ENCODE measurements at regions not wholly inside any gene's neighbourhood (a gene's known extent, or its start where the extent isn't known, plus 50 kb on each side); places are given as distances from the start of the nearest gene placed in this dataset.

DNA sequence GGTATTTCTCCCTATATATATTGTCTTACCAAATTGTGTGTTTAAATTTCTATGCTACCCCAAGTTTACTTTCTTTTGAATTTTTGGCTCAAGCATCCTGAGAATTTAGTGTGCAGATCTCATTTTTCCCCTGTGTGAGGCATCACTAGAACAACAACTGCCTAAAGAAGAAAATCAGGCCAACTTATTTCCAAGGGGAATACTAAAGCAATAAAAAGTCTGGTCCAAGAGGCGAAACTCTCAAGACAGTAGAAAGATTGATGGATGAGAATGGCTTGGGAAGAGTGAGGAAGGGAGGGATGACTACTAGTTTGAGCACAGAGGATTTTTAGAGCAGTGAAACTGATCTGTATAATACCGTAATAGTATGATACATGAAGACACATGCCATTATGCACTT, 86.3 kb upstream of the CFAP20DC start:
- no peak overlapping the region for H3K4me3 Mint-ChIP-seq
- POLR2A ChIA-PET = no interaction called here
- WGBS (ENCODE audit: insufficient coverage) = 50% methylated on average over 1 of the region's 2 CpGs

DNA sequence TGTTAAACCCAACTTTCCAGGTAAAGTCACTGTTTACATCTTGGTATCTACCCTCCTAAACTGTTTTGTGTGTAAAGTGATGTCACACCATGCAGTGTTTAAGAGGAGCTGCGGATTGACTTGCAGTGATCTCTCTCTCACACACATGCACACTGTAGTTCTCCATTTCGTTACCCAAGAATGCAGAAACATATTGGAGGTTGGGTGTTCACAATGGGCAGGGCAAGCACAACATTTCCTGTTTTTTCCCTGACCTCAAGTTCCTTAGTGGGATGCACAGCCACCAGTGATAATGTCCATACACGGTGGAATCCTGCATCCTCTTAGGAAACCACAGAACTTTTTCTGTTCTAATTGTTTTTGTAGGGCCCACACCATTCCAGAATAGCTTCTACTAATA, 85.3 kb upstream of the CFAP20DC start:
- ATAC-seq (replicated peaks in 1 of 4) (no peak), DNase-seq (no peak)
- no peak overlapping the region for H3K27ac Mint-ChIP-seq
- H3K36me3 ChIP-seq (ENCODE audit: control insufficient read depth in 2 of 2, extremely low read depth in 1 of 2, insufficient read depth in 1 of 2, low read length in 1 of 2) = no peaks in the 10 kb centered on the region
- peaks cover 0 to 1% of the 10 kb centered on the region in 2 donors for H3K27me3 Mint-ChIP-seq
- H3K27ac ChIP-seq (ENCODE audit: low read length) = no peak overlapping the region
- POLR2A ChIA-PET = no interaction called here
- CTCF ChIA-PET = interaction anchor here in 1 of 2 donors (0.7 kb wide), 1 partner anchor 12 kb away, joined by 3 read pairs; no protein-coding TSS in a partner anchor
- H3K4me3 ChIP-seq (ENCODE audit: control insufficient read depth in 1 of 2, extremely low read depth in 1 of 2, low read length in 1 of 2) = no peak overlapping the region
- H3K36me3 Mint-ChIP-seq = no peaks in the 10 kb centered on the region
- no peak overlapping the region for H3K4me3 Mint-ChIP-seq
- no peaks in the 10 kb centered on the region for H3K9me3 ChIP-seq
- no peaks in the 10 kb centered on the region for H3K9me3 Mint-ChIP-seq
- no peaks in the 10 kb centered on the region for H3K27me3 ChIP-seq (replicated peaks in 1 of 2; ENCODE audit: control insufficient read depth in 2 of 2, extremely low read depth in 1 of 2, insufficient read depth in 2 of 2, low read length in 1 of 2)
- WGBS (ENCODE audit: insufficient coverage) = 20% methylated on average over 1 of the region's 3 CpGs
- no peaks in the 10 kb centered on the region for H3K4me1 Mint-ChIP-seq
- no peaks in the 10 kb centered on the region for H3K4me1 ChIP-seq (ENCODE audit: control insufficient read depth in 1 of 2, extremely low read depth in 1 of 2, insufficient read depth in 2 of 2, low read length in 2 of 2)

More for the DNA sequence above, 86.3 kb upstream of the CFAP20DC start:
- Mint-ChIP-seq H3K27me3 (peaks cover 0 to 1% of the 10 kb centered on the region in 2 donors), H3K36me3 (no peaks in the 10 kb centered on the region), H3K9me3 (no peaks in the 10 kb centered on the region), H3K4me1 (no peaks in the 10 kb centered on the region), H3K27ac (no peak overlapping the region)
- no peaks in the 10 kb centered on the region for H3K4me1 ChIP-seq (ENCODE audit: control insufficient read depth in 1 of 2, extremely low read depth in 1 of 2, insufficient read depth in 2 of 2, low read length in 2 of 2)
- no peaks in the 10 kb centered on the region for H3K9me3 ChIP-seq
- no peaks in the 10 kb centered on the region for H3K27me3 ChIP-seq (replicated peaks in 1 of 2; ENCODE audit: control insufficient read depth in 2 of 2, extremely low read depth in 1 of 2, insufficient read depth in 2 of 2, low read length in 1 of 2)
- H3K27ac ChIP-seq (ENCODE audit: low read length) = no peak overlapping the region
- no peak for DNase-seq
- CTCF ChIA-PET = interaction anchor here in 1 of 2 donors (0.7 kb wide), 1 partner anchor 13 kb away, joined by 3 read pairs; no protein-coding TSS in a partner anchor
- no peak for ATAC-seq (replicated peaks in 1 of 4)
- no peak overlapping the region for H3K4me3 ChIP-seq (ENCODE audit: control insufficient read depth in 1 of 2, extremely low read depth in 1 of 2, low read length in 1 of 2)
- H3K36me3 ChIP-seq (ENCODE audit: control insufficient read depth in 2 of 2, extremely low read depth in 1 of 2, insufficient read depth in 1 of 2, low read length in 1 of 2) = no peaks in the 10 kb centered on the region

DNA sequence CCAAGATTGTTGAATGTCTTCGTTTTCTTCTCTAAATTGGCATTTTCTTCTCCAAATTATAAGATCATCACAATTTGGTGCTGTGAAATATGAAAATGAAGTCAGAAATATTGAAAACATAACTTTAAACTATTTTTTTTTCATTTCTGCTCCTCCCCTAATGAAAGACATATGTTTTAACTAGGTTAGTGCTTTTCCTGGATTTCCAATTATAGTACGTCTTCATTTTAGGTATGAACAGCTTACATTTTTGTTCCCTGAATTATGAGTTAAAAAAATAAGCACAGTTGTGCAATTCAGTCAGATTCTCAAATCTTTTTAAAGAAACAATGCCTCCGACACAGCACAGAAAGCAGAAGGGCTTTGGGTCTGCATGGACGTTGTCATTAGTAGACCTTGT, 83.5 kb upstream of the CFAP20DC start:
- no peak overlapping the region for H3K27ac Mint-ChIP-seq

DNA sequence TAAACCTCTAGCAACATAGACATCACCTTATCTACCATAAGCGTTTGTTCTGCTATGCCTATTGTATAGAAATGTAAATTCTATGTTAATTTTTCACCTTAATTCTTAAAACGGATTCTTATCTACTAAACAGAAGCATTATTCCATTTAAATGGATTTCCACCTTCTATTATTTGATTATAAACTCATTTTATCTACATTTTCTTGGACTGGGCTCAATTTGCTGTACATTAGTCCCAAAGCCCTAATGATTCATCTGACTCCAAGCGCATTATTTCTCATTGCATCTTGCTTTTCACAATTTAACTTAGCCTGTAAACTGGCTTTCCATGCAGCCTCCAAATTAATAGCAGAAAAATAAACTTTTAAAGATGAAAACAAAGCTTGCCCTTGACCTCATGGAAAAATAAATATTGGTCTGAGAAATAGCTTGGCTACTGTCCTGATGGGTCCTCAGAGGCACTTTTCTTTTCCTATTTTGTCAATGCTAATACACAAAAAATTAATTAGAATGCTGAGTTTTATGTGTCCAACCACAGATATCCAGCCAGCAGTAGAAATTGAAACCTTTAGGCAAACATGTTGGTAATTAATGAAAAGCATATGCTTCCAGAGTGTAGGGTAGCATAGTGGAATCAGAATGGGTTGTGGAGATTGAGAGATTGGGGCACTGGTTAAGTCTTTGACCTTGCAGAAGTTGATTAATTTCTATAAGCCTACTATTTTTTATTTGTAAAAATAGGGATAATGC, 81.4 kb upstream of the CFAP20DC start:
- CTCF ChIA-PET = no interaction called here
- Mint-ChIP-seq H3K27ac (no peak overlapping the region), H3K4me3 (no peak overlapping the region), H3K36me3 (no peaks in the 10 kb centered on the region), H3K9me3 (no peaks in the 10 kb centered on the region), H3K4me1 (no peaks in the 10 kb centered on the region), H3K27me3 (peaks cover 0 to 1% of the 10 kb centered on the region in 2 donors)
- no peak for ATAC-seq (replicated peaks in 1 of 4)
- H3K4me1 ChIP-seq (ENCODE audit: control insufficient read depth in 1 of 2, extremely low read depth in 1 of 2, insufficient read depth in 2 of 2, low read length in 2 of 2) = no peaks in the 10 kb centered on the region
- POLR2A ChIA-PET = no interaction called here
- no peaks in the 10 kb centered on the region for H3K36me3 ChIP-seq (ENCODE audit: control insufficient read depth in 2 of 2, extremely low read depth in 1 of 2, insufficient read depth in 1 of 2, low read length in 1 of 2)
- H3K27me3 ChIP-seq (replicated peaks in 1 of 2; ENCODE audit: control insufficient read depth in 2 of 2, extremely low read depth in 1 of 2, insufficient read depth in 2 of 2, low read length in 1 of 2) = no peaks in the 10 kb centered on the region
- no CpG with 5 or more reads among the region's 3 CpGs for WGBS (ENCODE audit: insufficient coverage)
- no peak overlapping the region for H3K4me3 ChIP-seq (ENCODE audit: control insufficient read depth in 1 of 2, extremely low read depth in 1 of 2, low read length in 1 of 2)
- H3K27ac ChIP-seq (ENCODE audit: low read length) = no peak overlapping the region
- DNase-seq = no peak
- no peaks in the 10 kb centered on the region for H3K9me3 ChIP-seq

More for the DNA sequence above, 83.5 kb upstream of the CFAP20DC start:
- ATAC-seq (replicated peaks in 1 of 4) (no peak), DNase-seq (no peak)
- Mint-ChIP-seq H3K36me3 (no peaks in the 10 kb centered on the region), H3K4me1 (no peaks in the 10 kb centered on the region), H3K27me3 (peaks cover 0 to 1% of the 10 kb centered on the region in 2 donors), H3K4me3 (no peak overlapping the region), H3K9me3 (no peaks in the 10 kb centered on the region)
- no peak overlapping the region for H3K27ac ChIP-seq (ENCODE audit: low read length)
- H3K4me3 ChIP-seq (ENCODE audit: control insufficient read depth in 1 of 2, extremely low read depth in 1 of 2, low read length in 1 of 2) = no peak overlapping the region
- POLR2A ChIA-PET = no interaction called here
- CTCF ChIA-PET = no interaction called here
- no peaks in the 10 kb centered on the region for H3K9me3 ChIP-seq
- H3K4me1 ChIP-seq (ENCODE audit: control insufficient read depth in 1 of 2, extremely low read depth in 1 of 2, insufficient read depth in 2 of 2, low read length in 2 of 2) = no peaks in the 10 kb centered on the region
- no CpG with 5 or more reads among the region's 4 CpGs for WGBS (ENCODE audit: insufficient coverage)
- no peaks in the 10 kb centered on the region for H3K36me3 ChIP-seq (ENCODE audit: control insufficient read depth in 2 of 2, extremely low read depth in 1 of 2, insufficient read depth in 1 of 2, low read length in 1 of 2)
- H3K27me3 ChIP-seq (replicated peaks in 1 of 2; ENCODE audit: control insufficient read depth in 2 of 2, extremely low read depth in 1 of 2, insufficient read depth in 2 of 2, low read length in 1 of 2) = no peaks in the 10 kb centered on the region

DNA sequence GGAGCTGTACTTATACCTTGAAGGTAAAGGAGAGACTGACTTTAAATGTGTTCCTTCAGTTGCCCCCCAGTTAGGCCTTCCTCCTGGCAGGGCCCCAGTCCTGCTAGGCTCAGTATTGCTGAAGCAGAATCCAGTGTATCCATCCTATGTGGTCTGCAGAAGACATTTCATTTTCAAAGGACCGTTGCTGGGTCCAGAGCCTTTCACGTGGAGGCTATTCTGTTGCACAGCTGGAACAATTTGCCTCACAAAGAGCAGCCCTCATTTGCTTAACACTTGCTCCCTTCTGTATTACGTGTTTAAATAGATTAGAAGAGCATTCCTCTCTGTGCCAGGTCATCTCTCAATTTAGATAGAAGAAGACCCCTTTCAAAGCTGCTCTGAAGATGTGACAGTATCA, 78.9 kb upstream of the CFAP20DC start:
- H3K9me3 ChIP-seq = no peaks in the 10 kb centered on the region
- DNase-seq (no peak), ATAC-seq (replicated peaks in 1 of 4) (no peak)
- no peaks in the 10 kb centered on the region for H3K27me3 ChIP-seq (replicated peaks in 1 of 2; ENCODE audit: control insufficient read depth in 2 of 2, extremely low read depth in 1 of 2, insufficient read depth in 2 of 2, low read length in 1 of 2)
- no peaks in the 10 kb centered on the region for H3K4me1 ChIP-seq (ENCODE audit: control insufficient read depth in 1 of 2, extremely low read depth in 1 of 2, insufficient read depth in 2 of 2, low read length in 2 of 2)
- ChIA-PET POLR2A (no interaction called here), CTCF (no interaction called here)
- H3K4me3 ChIP-seq (ENCODE audit: control insufficient read depth in 1 of 2, extremely low read depth in 1 of 2, low read length in 1 of 2) = no peak overlapping the region
- Mint-ChIP-seq H3K4me3 (no peak overlapping the region), H3K27ac (no peak overlapping the region), H3K4me1 (no peaks in the 10 kb centered on the region), H3K9me3 (no peaks in the 10 kb centered on the region), H3K27me3 (no peaks in the 10 kb centered on the region), H3K36me3 (no peaks in the 10 kb centered on the region)
- H3K36me3 ChIP-seq (ENCODE audit: control insufficient read depth in 2 of 2, extremely low read depth in 1 of 2, insufficient read depth in 1 of 2, low read length in 1 of 2) = no peaks in the 10 kb centered on the region
- 68% methylated on average over 3 of the region's 3 CpGs for WGBS (ENCODE audit: insufficient coverage)
- H3K27ac ChIP-seq (ENCODE audit: low read length) = no peak overlapping the region

DNA sequence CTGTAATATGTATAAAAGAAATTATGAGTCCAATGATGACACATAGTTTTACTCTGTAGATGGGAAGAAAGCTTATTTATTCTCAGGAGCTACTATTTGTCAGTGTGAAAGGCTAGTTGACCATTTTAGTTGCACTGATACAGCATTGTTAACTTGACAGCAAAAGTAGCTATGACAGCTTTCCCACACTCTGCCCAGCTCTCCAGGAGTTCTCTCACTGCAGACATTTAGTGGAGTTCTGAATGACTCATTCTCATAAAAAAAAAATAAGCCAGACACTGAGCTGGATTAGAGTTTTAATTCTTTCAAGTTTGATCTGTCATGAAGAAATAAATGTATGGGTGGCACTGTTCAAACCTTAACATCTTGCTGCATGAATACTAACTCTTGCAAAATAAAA, 77.2 kb upstream of the CFAP20DC start:
- POLR2A ChIA-PET = no interaction called here
- no peak for ATAC-seq (replicated peaks in 1 of 4)
- H3K4me1 Mint-ChIP-seq = no peaks in the 10 kb centered on the region

More for the DNA sequence above, 77.2 kb upstream of the CFAP20DC start:
- Mint-ChIP-seq H3K27me3 (no peaks in the 10 kb centered on the region), H3K9me3 (peaks cover 0 to 3% (median 0%) of the 10 kb centered on the region in 3 donors), H3K27ac (no peak overlapping the region), H3K4me3 (no peak overlapping the region), H3K36me3 (no peaks in the 10 kb centered on the region)
- Histone ChIP-seq H3K4me1 (ENCODE audit: control insufficient read depth in 1 of 2, extremely low read depth in 1 of 2, insufficient read depth in 2 of 2, low read length in 2 of 2) (no peaks in the 10 kb centered on the region), H3K36me3 (ENCODE audit: control insufficient read depth in 2 of 2, extremely low read depth in 1 of 2, insufficient read depth in 1 of 2, low read length in 1 of 2) (no peaks in the 10 kb centered on the region), H3K9me3 (no peaks in the 10 kb centered on the region), H3K27me3 (replicated peaks in 1 of 2; ENCODE audit: control insufficient read depth in 2 of 2, extremely low read depth in 1 of 2, insufficient read depth in 2 of 2, low read length in 1 of 2) (no peaks in the 10 kb centered on the region), H3K27ac (ENCODE audit: low read length) (no peak overlapping the region), H3K4me3 (ENCODE audit: control insufficient read depth in 1 of 2, extremely low read depth in 1 of 2, low read length in 1 of 2) (no peak overlapping the region)
- CTCF ChIA-PET = interaction anchor here in 1 of 2 donors (0.7 kb wide), 1 partner anchor 25 kb away, joined by 3 read pairs; no protein-coding TSS in a partner anchor
- DNase-seq = no peak
